Uterus (tissue), 2 donors: ENCODE measurements at regions not wholly inside any gene's neighbourhood (a gene's known extent, or its start where the extent isn't known, plus 50 kb on each side); places are given as distances from the start of the nearest gene placed in this dataset.

Experiments used
- CTCF ChIP-seq, 4 experiments: fragments of 200-600 bp in 2 of 4; fragments of 450-650 bp in 2 of 4; sonication (generic) in 2 of 4; IDR thresholded peaks; one replicate each; pipeline ENCODE4 v1.5.1; 2016 to 2019; ENCODE audit warnings: antibody characterized with exemption in 4 of 4, mild to moderate bottlenecking in 2 of 4, moderate library complexity in 1 of 4
- POLR2A ChIP-seq, 2 donors: fragments of 450-650 bp; IDR thresholded peaks; one replicate each; pipeline ENCODE4 v1.6.1; 2016; ENCODE audit warnings: antibody characterized with exemption in 2 of 2, mild to moderate bottlenecking in 1 of 2, moderate library complexity in 1 of 2

DNA sequence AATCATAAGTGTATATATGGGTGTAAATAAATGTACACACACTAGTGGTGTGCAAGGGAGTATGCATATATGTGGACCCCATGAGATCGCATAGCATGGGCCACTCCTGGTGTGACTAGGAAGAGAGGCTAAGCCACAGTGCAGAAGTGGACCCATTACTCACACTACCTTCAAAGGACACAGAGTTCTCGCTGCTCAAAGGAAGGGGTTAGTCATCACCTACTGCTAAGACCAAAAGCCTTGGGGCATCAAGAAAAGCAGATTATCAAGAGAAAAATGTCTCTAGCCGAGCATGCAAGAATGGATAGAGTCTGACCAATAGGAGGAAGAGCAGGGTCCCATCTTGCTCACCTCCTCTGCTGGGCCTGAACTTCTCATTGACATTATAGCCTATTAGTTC is 195.5 kb downstream of the MAFB start:
- TF ChIP-seq CTCF (IDR thresholded peaks at IDR 0.05) (no peak), POLR2A (IDR thresholded peaks at IDR 0.05) (no peak)
